Activated CD4-positive, alpha-beta T cell treated with anti-CD3 and anti-CD28 coated beads, Interleukin-2, amount 50 U/mL, for 24 hours (primary cell): ENCODE measurements at regions not wholly inside any gene's neighbourhood (a gene's known extent, or its start where the extent isn't known, plus 50 kb on each side); places are given as distances from the start of the nearest gene placed in this dataset.

Experiments used
- DNase-seq, 2 donors: peaks; one replicate each; pipeline ENCODE4 v3.0.0-alpha.2; 2020; ENCODE audit warnings: low read depth in 1 of 2, low spot score in 1 of 2

GRCh38 chrX:20481632-20482031, 214.9 kb upstream of the RPS6KA3 start:
- DNase-seq, result no peak

GRCh38 chrX:20479896-20480295, 213.2 kb upstream of the RPS6KA3 start:
- DNase-seq, result no peak

- no peak for DNase-seq
Measured at GRCh38 chrX:20479048-20479447, 212.3 kb upstream of the RPS6KA3 start.

GRCh38 chrX:20477836-20478524, 211.3 kb upstream of the RPS6KA3 start:
- no peak for DNase-seq

GRCh38 chrX:20477219-20477618, 210.5 kb upstream of the RPS6KA3 start:
- no peak for DNase-seq

- DNase-seq, result no peak
Measured at GRCh38 chrX:20472620-20473258, 206.0 kb upstream of the RPS6KA3 start.

GRCh38 chrX:20472148-20472547, 205.4 kb upstream of the RPS6KA3 start:
- DNase-seq, result no peak

- no peak for DNase-seq
Measured at GRCh38 chrX:20471483-20471882, 204.8 kb upstream of the RPS6KA3 start.

- no peak for DNase-seq
Measured at GRCh38 chrX:20463296-20464075, 196.8 kb upstream of the RPS6KA3 start.

- no peak for DNase-seq
Measured at GRCh38 chrX:20461576-20461975, 194.9 kb upstream of the RPS6KA3 start.

GRCh38 chrX:20461002-20461401, 194.3 kb upstream of the RPS6KA3 start:
- DNase-seq, result no peak

- no peak for DNase-seq
Measured at GRCh38 chrX:20459410-20460350, 193.0 kb upstream of the RPS6KA3 start.

- no peak for DNase-seq
Measured at GRCh38 chrX:20456971-20457370, 190.3 kb upstream of the RPS6KA3 start.

- DNase-seq, result no peak
Measured at GRCh38 chrX:20455001-20455400, 188.3 kb upstream of the RPS6KA3 start.

GRCh38 chrX:20454117-20454516, 187.4 kb upstream of the RPS6KA3 start:
- no peak for DNase-seq

GRCh38 chrX:20452487-20452886, 185.8 kb upstream of the RPS6KA3 start:
- DNase-seq, result no peak

- DNase-seq, result no peak
Measured at GRCh38 chrX:20451929-20452328, 185.2 kb upstream of the RPS6KA3 start.

- no peak for DNase-seq
Measured at GRCh38 chrX:20445109-20445508, 178.4 kb upstream of the RPS6KA3 start.

- DNase-seq, result peak; percentile 57 to 68
Measured at GRCh38 chrX:20442597-20442996, 175.9 kb upstream of the RPS6KA3 start.

GRCh38 chrX:20441123-20441522, 174.4 kb upstream of the RPS6KA3 start:
- DNase-seq, result no peak

- no peak for DNase-seq
Measured at GRCh38 chrX:20438871-20439526, 172.3 kb upstream of the RPS6KA3 start.
